B cell (primary cell): ENCODE measurements at regions not wholly inside any gene's neighbourhood (a gene's known extent, or its start where the extent isn't known, plus 50 kb on each side); places are given as distances from the start of the nearest gene placed in this dataset.

Experiments
- ATAC-seq: fragments of 200-7000 bp; cut with Tn5 transposase; one replicate; pipeline ENCODE4 v1.10.0; 2021; ENCODE audit warnings: low read depth, mild to moderate bottlenecking, moderate number of reproducible peaks, moderate library complexity
- CTCF ChIA-PET: fragments of 350-600 bp; sonication (Branson Sonifier 250); formaldehyde crosslinking; loops from one replicate; lab custom pipeline; 2021; ENCODE audit warnings: antibody characterized with exemption, inconsistent platforms; lab: Charles Lee
- POLR2A ChIA-PET: fragments of 350-600 bp; sonication (Branson Sonifier 250); formaldehyde crosslinking; loops from one replicate; lab custom pipeline; 2021; ENCODE audit warnings: antibody characterized with exemption; lab: Charles Lee
- DNase-seq: peaks from one replicate; pipeline ENCODE4 v3.0.0; 2013
- H2AFZ ChIP-seq: 2 replicates; pipeline ENCODE4 v1.6.1; 2012; ENCODE audit warnings: mild to moderate bottlenecking, low read depth, low read length; ENCODE audit not compliant: insufficient read depth, poor library complexity, severe bottlenecking
- H3K27ac ChIP-seq, 2 donors: 1 replicate in 1 of 2; 2 replicates in 1 of 2; pipeline ENCODE4 v1.5.1; 2012 to 2013; ENCODE audit warnings: low read length in 2 of 2, mild to moderate bottlenecking in 2 of 2, moderate library complexity in 1 of 2
- H3K27me3 ChIP-seq, 4 experiments: fragments of 200-600 bp in 1 of 4; sonication (generic) in 1 of 4; replicated peaks in 1 of 4; 1 replicate in 2 of 4; 2 replicates in 2 of 4; pipeline versions ENCODE4 v1.6.1 to v1.7.0; 2013 to 2016; ENCODE audit warnings: low read length in 3 of 4, mild to moderate bottlenecking in 2 of 4, mixed read lengths in 1 of 4, moderate library complexity in 1 of 4; ENCODE audit not compliant: insufficient read depth in 4 of 4, control insufficient read depth in 3 of 4; ENCODE audit errors: control extremely low read depth in 1 of 4
- H3K36me3 ChIP-seq, 2 experiments: replicated peaks in 1 of 2; 1 replicate in 1 of 2; 2 replicates in 1 of 2; pipeline versions ENCODE4 v1.6.1 to v1.7.1; 2013; ENCODE audit warnings: low read length in 1 of 2; ENCODE audit not compliant: insufficient read depth in 2 of 2, control insufficient read depth in 1 of 2; ENCODE audit errors: control extremely low read depth in 1 of 2, extremely low read depth in 1 of 2
- H3K4me1 ChIP-seq, 2 donors: fragments of 200-600 bp in 1 of 2; sonication (generic) in 1 of 2; 1 replicate in 1 of 2; 2 replicates in 1 of 2; pipeline versions ENCODE4 v1.5.1 to v1.6.1; 2013 to 2017; ENCODE audit warnings: low read length in 2 of 2; ENCODE audit not compliant: control insufficient read depth in 2 of 2, insufficient read depth in 2 of 2
- H3K4me2 ChIP-seq: replicated peaks from 2 replicates; pipeline ENCODE3; 2012; ENCODE audit warnings: mild to moderate bottlenecking, low read depth, low read length; ENCODE audit not compliant: poor library complexity, severe bottlenecking
- H3K4me3 ChIP-seq, 5 experiments: fragments of 200-600 bp in 1 of 5; sonication (generic) in 1 of 5; 1 replicate in 3 of 5; 2 replicates in 2 of 5; pipeline versions ENCODE4 v1.5.1 to v1.7.0; 2011 to 2016; ENCODE audit warnings: low read length in 4 of 5, mild to moderate bottlenecking in 4 of 5, low read depth in 2 of 5, control low read depth in 1 of 5, moderate library complexity in 1 of 5; ENCODE audit not compliant: insufficient read depth in 1 of 5; ENCODE audit errors: control extremely low read depth in 1 of 5, extremely low read depth in 1 of 5
- H3K79me2 ChIP-seq: fragments of 200-600 bp; sonication (generic); one replicate; pipeline ENCODE4 v1.6.0; 2016; ENCODE audit warnings: low read length; ENCODE audit not compliant: control insufficient read depth, insufficient read depth
- H3K9ac ChIP-seq: fragments of 200-600 bp; sonication (generic); 2 replicates; pipeline ENCODE4 v1.6.1; 2017; ENCODE audit warnings: mild to moderate bottlenecking, low read length, moderate library complexity
- H3K9me3 ChIP-seq, 3 donors: one replicate each; pipeline versions ENCODE4 v1.6.1 to v1.7.1; 2013; ENCODE audit warnings: low read length in 2 of 3; ENCODE audit not compliant: control insufficient read depth in 2 of 3, insufficient read depth in 1 of 3; ENCODE audit errors: control extremely low read depth in 1 of 3
- H4K20me1 ChIP-seq: 2 replicates; pipeline ENCODE4 v1.6.0; 2012; ENCODE audit warnings: mild to moderate bottlenecking, low read length; ENCODE audit not compliant: insufficient read depth, control insufficient read depth, poor library complexity, severe bottlenecking
- H3K27ac Mint-ChIP-seq: one replicate; pipeline ENCODE4 v1.8.0; 2021; ENCODE audit warnings: mixed read lengths
- H3K27me3 Mint-ChIP-seq: one replicate; pipeline ENCODE4 v1.8.0; 2021; ENCODE audit warnings: mixed read lengths
- H3K4me1 Mint-ChIP-seq: one replicate; pipeline ENCODE4 v1.8.0; 2021; ENCODE audit warnings: mixed read lengths
- H3K4me3 Mint-ChIP-seq: one replicate; pipeline ENCODE4 v1.8.0; 2021; ENCODE audit warnings: mixed read lengths
- H3K9me3 Mint-ChIP-seq: one replicate; pipeline ENCODE4 v1.8.0; 2022; ENCODE audit warnings: mixed read lengths; ENCODE audit not compliant: insufficient read depth
- CTCF ChIP-seq: fragments of 200-600 bp; IDR thresholded peaks from one replicate; pipeline ENCODE4 v1.8.0; 2022; ENCODE audit warnings: antibody characterized with exemption, mild to moderate bottlenecking
- EZH2 ChIP-seq: IDR thresholded peaks from 2 replicates; pipeline ENCODE4 v1.6.1; 2012; ENCODE audit warnings: borderline replicate concordance, low read depth, mild to moderate bottlenecking, moderate library complexity, low read length; ENCODE audit not compliant: insufficient read depth, poor library complexity, severe bottlenecking
- WGBS: methylation state at CpG from one replicate; pipeline ENCODE4 v1.1.5; 2013; ENCODE audit warnings: missing lambda C conversion rate; ENCODE audit not compliant: insufficient coverage; 5-methylcytosine and 5-hydroxymethylcytosine counted together
- intact Hi-C: fragments of 100-400 bp; cut with micrococcal nuclease; formaldehyde crosslinking; loops from one replicate; pipeline ENCODE4 v1.10.0; 2022

GRCh38 chr5:18216016-18216415, 581.8 kb downstream of the TAF11L14 start:
- DNase-seq = no peak
- Histone ChIP-seq H3K4me3 (no peak overlapping the region), H3K4me2 (no peak overlapping the region), H4K20me1 (no peaks in the 10 kb centered on the region), H3K36me3 (no peaks in the 10 kb centered on the region), H2AFZ (no peak overlapping the region), H3K27me3 (no peaks in the 10 kb centered on the region), H3K9me3 (no peaks in the 10 kb centered on the region), H3K79me2 (no peaks in the 10 kb centered on the region), H3K9ac (no peak overlapping the region), H3K4me1 (no peaks in the 10 kb centered on the region), H3K27ac (no peak overlapping the region)
- intact Hi-C loops = loop anchor here (5.0 kb wide), 1 partner anchor 1239 kb away; no protein-coding TSS in a partner anchor
- TF ChIP-seq CTCF (no peak), EZH2 (no peak)
- ChIA-PET POLR2A (no interaction called here), CTCF (interaction anchor here (0.7 kb wide), 1 partner anchor 18 kb away, joined by 3 read pairs; no protein-coding TSS in a partner anchor)
- no CpG with 5 or more reads among the region's 1 CpG for WGBS
- peaks cover 2% of the 10 kb centered on the region for H3K9me3 Mint-ChIP-seq
- no peaks in the 10 kb centered on the region for H3K4me1 Mint-ChIP-seq
- no peak overlapping the region for H3K27ac Mint-ChIP-seq
- no peak for ATAC-seq
- no peak overlapping the region for H3K4me3 Mint-ChIP-seq
- no peaks in the 10 kb centered on the region for H3K27me3 Mint-ChIP-seq

GRCh38 chr5:18216729-18217128, 582.5 kb downstream of the TAF11L14 start:
- Histone ChIP-seq H3K27ac (no peak overlapping the region), H3K4me3 (no peak overlapping the region), H4K20me1 (no peaks in the 10 kb centered on the region), H3K9ac (no peak overlapping the region), H3K27me3 (no peaks in the 10 kb centered on the region), H3K36me3 (no peaks in the 10 kb centered on the region), H3K79me2 (no peaks in the 10 kb centered on the region), H3K9me3 (no peaks in the 10 kb centered on the region), H2AFZ (no peak overlapping the region), H3K4me2 (no peak overlapping the region), H3K4me1 (no peaks in the 10 kb centered on the region)
- ChIA-PET POLR2A (no interaction called here), CTCF (interaction anchor here (0.7 kb wide), 1 partner anchor 17 kb away, joined by 3 read pairs; no protein-coding TSS in a partner anchor)
- 54% methylated on average over 3 of the region's 3 CpGs for WGBS
- TF ChIP-seq EZH2 (no peak), CTCF (no peak)
- H3K27me3 Mint-ChIP-seq = no peaks in the 10 kb centered on the region
- intact Hi-C loops = loop anchor here (5.0 kb wide), 1 partner anchor 1239 kb away; no protein-coding TSS in a partner anchor
- H3K9me3 Mint-ChIP-seq = peaks cover 2% of the 10 kb centered on the region
- H3K4me1 Mint-ChIP-seq = no peaks in the 10 kb centered on the region
- ATAC-seq (no peak), DNase-seq (no peak)
- H3K4me3 Mint-ChIP-seq = no peak overlapping the region
- no peak overlapping the region for H3K27ac Mint-ChIP-seq
